ENCODE measurements at regions not wholly inside any gene's neighbourhood (a gene's known extent, or its start where the extent isn't known, plus 50 kb on each side); places are given as distances from the start of the nearest gene placed in this dataset.

- TF ChIP-seq TP53 (CRISPR knock-in tag; IDR thresholded peaks at IDR 0.05) (no peak), CREM (CRISPR knock-in tag; IDR thresholded peaks at IDR 0.05) (no peak), RELA (CRISPR knock-in tag; IDR thresholded peaks at IDR 0.05; ENCODE audit: borderline replicate concordance) (no peak), ZBTB21 (CRISPR knock-in tag; IDR thresholded peaks at IDR 0.05; ENCODE audit: borderline replicate concordance) (no peak), CTCF (IDR thresholded peaks at IDR 0.05) (no peak), USF2 (CRISPR knock-in tag; IDR thresholded peaks at IDR 0.05) (no peak)
Measured at GRCh38 chr6:166006900-166007301, 160.8 kb downstream of the TBXT start.
